DOHH2 (cell line): ENCODE measurements at regions not wholly inside any gene's neighbourhood (a gene's known extent, or its start where the extent isn't known, plus 50 kb on each side); places are given as distances from the start of the nearest gene placed in this dataset.

Experiments
- CTCF ChIP-seq: fragments of 200-600 bp; sonication (generic); IDR thresholded peaks from one replicate; pipeline ENCODE4 v1.5.1; 2014; ENCODE audit warnings: antibody characterized with exemption, mild to moderate bottlenecking, low read depth, low read length; ENCODE audit not compliant: poor library complexity, severe bottlenecking
- EZH2phosphoT487 ChIP-seq: fragments of 200-600 bp; sonication (generic); IDR thresholded peaks from 2 replicates; pipeline ENCODE4 v1.6.1; 2017; ENCODE audit warnings: borderline replicate concordance, mild to moderate bottlenecking, antibody characterized with exemption, low read length, moderate library complexity, mixed read lengths

- TF ChIP-seq CTCF (no peak), EZH2phosphoT487 (no peak)
Measured at GRCh38 chr5:130251931-130252330, 347.7 kb downstream of the CHSY3 start.
